Heart left ventricle (tissue), 16 donors: ENCODE measurements at regions not wholly inside any gene's neighbourhood (a gene's known extent, or its start where the extent isn't known, plus 50 kb on each side); places are given as distances from the start of the nearest gene placed in this dataset.
A peak's percentile ranks its signal among the peaks of the same experiment; 100 is the strongest.

Experiments
- ATAC-seq, 4 donors: fragments of 200-7000 bp; cut with Tn5 transposase; one replicate each; pipeline ENCODE4 v1.9.1; 2020 to 2022; ENCODE audit warnings: moderate library complexity in 4 of 4, mild to moderate bottlenecking in 3 of 4, moderate number of reproducible peaks in 1 of 4
- DNase-seq, 5 donors: peaks; one replicate each; pipeline ENCODE4 v3.0.0-alpha.2; 2020
- H3K27ac ChIP-seq, 12 donors: fragments of 200-600 bp; sonication (generic) in 4 of 12; one replicate each; pipeline versions ENCODE4 v1.5.0 to v1.8.0; 2016 to 2022; ENCODE audit warnings: mild to moderate bottlenecking in 2 of 12
- H3K27me3 ChIP-seq, 9 donors: fragments of 200-600 bp; sonication (generic) in 2 of 9; one replicate each; pipeline versions ENCODE4 v1.5.1 to v1.8.0; 2016 to 2022; ENCODE audit warnings: mild to moderate bottlenecking in 3 of 9
- H3K36me3 ChIP-seq, 9 donors: fragments of 200-600 bp; sonication (generic) in 2 of 9; one replicate each; pipeline versions ENCODE4 v1.5.0 to v1.8.0; 2018 to 2022; ENCODE audit warnings: mild to moderate bottlenecking in 2 of 9
- H3K4me1 ChIP-seq, 12 donors: fragments of 200-600 bp; sonication (generic) in 4 of 12; one replicate each; pipeline versions ENCODE4 v1.5.0 to v1.8.0; 2016 to 2022; ENCODE audit warnings: mild to moderate bottlenecking in 3 of 12
- H3K4me3 ChIP-seq, 12 donors: fragments of 200-600 bp; sonication (generic) in 4 of 12; one replicate each; pipeline versions ENCODE4 v1.5.0 to v1.8.0; 2017 to 2022; ENCODE audit warnings: mild to moderate bottlenecking in 9 of 12, moderate library complexity in 4 of 12
- H3K9me3 ChIP-seq, 12 donors: fragments of 200-600 bp; sonication (generic) in 4 of 12; one replicate each; pipeline versions ENCODE4 v1.5.0 to v1.8.0; 2016 to 2022; ENCODE audit warnings: mild to moderate bottlenecking in 1 of 12
- POLR2A ChIP-seq, 2 donors: fragments of 450-650 bp; IDR thresholded peaks; one replicate each; pipeline ENCODE4 v1.6.1; 2017; ENCODE audit warnings: antibody characterized with exemption in 2 of 2, mild to moderate bottlenecking in 2 of 2, moderate library complexity in 2 of 2
- WGBS, 4 donors: extraction: QIAGEN DNeasy Blood & Tissue Kit in 2 of 4; methylation state at CpG; one replicate each; pipeline versions ENCODE4 v1.1.5 to v1.1.7; 2013 to 2018; 5-methylcytosine and 5-hydroxymethylcytosine counted together
- intact Hi-C, 10 donors: fragments of 100-400 bp; cut with DNase I; formaldehyde crosslinking; loops; one replicate each; pipeline versions ENCODE4 v1.11.1 to v1.14.2; 2022
- TF ChIP-seq, protein P1 (sequence below), 12 donors: fragments of 200-600 bp; sonication (generic) in 4 of 12; IDR thresholded peaks; one replicate each; pipeline versions ENCODE4 v1.5.0 to v1.8.0; 2018 to 2022; ENCODE audit warnings: antibody characterized with exemption in 12 of 12, mild to moderate bottlenecking in 5 of 12
- donor health status: ischemic (EF 13 %, LVEDD 7.1; RV severe dilation, severe dysfunction).
- donor health status: healthy with polysubstance abuse.
- donor health status: DM: no; HTN: yes; CAD: no.
- donor health status: DM: no; HTN: no; CAD: no.
- donor health status: ischemic (EF 25% LVEDD 6.9; RV normal size, moderate dysfunction).
- donor health status: ischemic (EF 25% LVEDD 5.7; RV mildly dilated, moderate dysfunction).
- donor health status: healthy.
- donor health status: DM: yes; HTN: yes; CAD: no.
- donor health status: ischemic (EF 35%, LVEDD 5.7; RV mildly dilated, moderate dysfunction).
- donor health status: nonischemic (EF 11% LVEDD 7.7; RV severe dilation, severe dysfunction).
- donor health status: DM: yes; HTN: yes; CAD: no.
- donor health status: PGD.
- donor health status: ischemic (EF 29% LVEDD 5.4; RV normal size, mild dysfunction).
- donor health status: nonischemic (EF 23%, LVEDD 6.1; RV moderate dilation, normal function).

DNA sequence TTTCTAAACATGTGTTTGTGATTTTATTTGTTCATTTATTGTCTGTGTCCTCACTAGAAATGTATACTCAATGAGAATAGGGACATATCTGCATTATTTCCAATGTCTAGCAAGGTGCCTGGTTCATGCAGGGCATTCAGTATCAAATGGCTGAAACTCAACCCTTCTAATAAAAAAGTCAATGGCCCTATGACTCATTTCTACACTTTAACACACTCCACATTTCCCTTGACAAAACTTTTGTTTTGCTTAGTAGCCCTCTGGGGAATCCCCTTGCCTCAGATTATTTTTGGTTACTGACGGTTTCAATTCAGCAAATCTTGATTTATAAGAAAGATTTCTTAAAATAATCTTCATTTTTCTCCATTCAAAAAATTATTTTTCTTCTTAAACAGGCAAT lies 206.0 kb upstream of the DMRTA1 start:
- Histone ChIP-seq H3K4me3 (no peak overlapping the region), H3K9me3 (no peaks in the 10 kb centered on the region), H3K4me1 (peaks cover 0 to 9% (median 0%) of the 10 kb centered on the region in 12 donors), H3K27ac (no peak overlapping the region), H3K36me3 (no peaks in the 10 kb centered on the region), H3K27me3 (no peaks in the 10 kb centered on the region)
- intact Hi-C loops = loop anchor here in 6 of 10 donors (2.0 to 10.0 kb wide), 7 partner anchors 123 to 428 kb away; partner anchors contain the start of gene DMRTA1 (in 1 of the 6)
- 33 to 47% (median 36%) methylated on average over 1 of the region's 1 CpG for WGBS, 4 donors
- no peak for ATAC-seq
- TF ChIP-seq, protein P1, sequence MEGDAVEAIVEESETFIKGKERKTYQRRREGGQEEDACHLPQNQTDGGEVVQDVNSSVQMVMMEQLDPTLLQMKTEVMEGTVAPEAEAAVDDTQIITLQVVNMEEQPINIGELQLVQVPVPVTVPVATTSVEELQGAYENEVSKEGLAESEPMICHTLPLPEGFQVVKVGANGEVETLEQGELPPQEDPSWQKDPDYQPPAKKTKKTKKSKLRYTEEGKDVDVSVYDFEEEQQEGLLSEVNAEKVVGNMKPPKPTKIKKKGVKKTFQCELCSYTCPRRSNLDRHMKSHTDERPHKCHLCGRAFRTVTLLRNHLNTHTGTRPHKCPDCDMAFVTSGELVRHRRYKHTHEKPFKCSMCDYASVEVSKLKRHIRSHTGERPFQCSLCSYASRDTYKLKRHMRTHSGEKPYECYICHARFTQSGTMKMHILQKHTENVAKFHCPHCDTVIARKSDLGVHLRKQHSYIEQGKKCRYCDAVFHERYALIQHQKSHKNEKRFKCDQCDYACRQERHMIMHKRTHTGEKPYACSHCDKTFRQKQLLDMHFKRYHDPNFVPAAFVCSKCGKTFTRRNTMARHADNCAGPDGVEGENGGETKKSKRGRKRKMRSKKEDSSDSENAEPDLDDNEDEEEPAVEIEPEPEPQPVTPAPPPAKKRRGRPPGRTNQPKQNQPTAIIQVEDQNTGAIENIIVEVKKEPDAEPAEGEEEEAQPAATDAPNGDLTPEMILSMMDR (IDR thresholded peaks at IDR 0.05) = no peak
- TF ChIP-seq POLR2A (IDR thresholded peaks at IDR 0.05) = no peak
- no peak for DNase-seq

DNA sequence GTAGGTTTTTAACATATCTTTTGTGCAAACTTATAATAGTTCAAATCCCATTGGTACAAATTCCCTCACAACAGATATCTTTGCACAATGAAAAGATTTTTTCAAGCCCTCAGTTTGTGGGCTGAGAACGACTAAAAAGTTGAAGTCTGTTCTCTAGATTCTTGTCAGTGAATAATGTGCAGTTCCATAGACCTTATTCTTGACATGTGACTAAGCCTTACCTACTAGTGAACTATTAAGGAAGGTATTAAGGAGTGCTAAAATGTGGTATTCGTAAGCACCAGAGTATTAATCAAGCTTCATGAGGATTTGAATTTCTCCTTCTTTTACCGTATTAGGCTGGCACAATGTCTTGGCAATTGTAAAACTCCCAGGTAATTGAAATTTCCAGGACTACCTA lies 205.6 kb upstream of the DMRTA1 start:
- no peak for DNase-seq

GRCh38 chr9:22241611-22242010 lies 205.0 kb upstream of the DMRTA1 start:
- DNase-seq = no peak
- ATAC-seq = no peak
- Histone ChIP-seq H3K36me3 (no peaks in the 10 kb centered on the region), H3K4me3 (no peak overlapping the region), H3K9me3 (no peaks in the 10 kb centered on the region), H3K4me1 (peaks cover 0 to 9% (median 0%) of the 10 kb centered on the region in 12 donors), H3K27ac (no peak overlapping the region), H3K27me3 (no peaks in the 10 kb centered on the region)
- intact Hi-C loops = loop anchor here in 6 of 10 donors (2.0 to 10.0 kb wide), 7 partner anchors 124 to 429 kb away; partner anchors contain the start of gene DMRTA1 (in 1 of the 6)
- TF ChIP-seq, protein P1 (IDR thresholded peaks at IDR 0.05) = no peak

More for the DNA sequence above, 205.6 kb upstream of the DMRTA1 start:
- no peak for ATAC-seq
- no peaks in the 10 kb centered on the region for H3K27me3 ChIP-seq
- H3K4me3 ChIP-seq = no peak overlapping the region
- H3K4me1 ChIP-seq = peaks cover 0 to 9% (median 0%) of the 10 kb centered on the region in 12 donors
- no peak overlapping the region for H3K27ac ChIP-seq
- no peaks in the 10 kb centered on the region for H3K36me3 ChIP-seq
- no peaks in the 10 kb centered on the region for H3K9me3 ChIP-seq
- TF ChIP-seq POLR2A (IDR thresholded peaks at IDR 0.05) = no peak
- TF ChIP-seq, protein P1 (IDR thresholded peaks at IDR 0.05) = no peak
- intact Hi-C loops = loop anchor here in 6 of 10 donors (2.0 to 10.0 kb wide), 7 partner anchors 124 to 428 kb away; partner anchors contain the start of gene DMRTA1 (in 1 of the 6)
- 64 to 73% (median 67%) methylated on average over 3 of the region's 3 CpGs for WGBS, 4 donors

DNA sequence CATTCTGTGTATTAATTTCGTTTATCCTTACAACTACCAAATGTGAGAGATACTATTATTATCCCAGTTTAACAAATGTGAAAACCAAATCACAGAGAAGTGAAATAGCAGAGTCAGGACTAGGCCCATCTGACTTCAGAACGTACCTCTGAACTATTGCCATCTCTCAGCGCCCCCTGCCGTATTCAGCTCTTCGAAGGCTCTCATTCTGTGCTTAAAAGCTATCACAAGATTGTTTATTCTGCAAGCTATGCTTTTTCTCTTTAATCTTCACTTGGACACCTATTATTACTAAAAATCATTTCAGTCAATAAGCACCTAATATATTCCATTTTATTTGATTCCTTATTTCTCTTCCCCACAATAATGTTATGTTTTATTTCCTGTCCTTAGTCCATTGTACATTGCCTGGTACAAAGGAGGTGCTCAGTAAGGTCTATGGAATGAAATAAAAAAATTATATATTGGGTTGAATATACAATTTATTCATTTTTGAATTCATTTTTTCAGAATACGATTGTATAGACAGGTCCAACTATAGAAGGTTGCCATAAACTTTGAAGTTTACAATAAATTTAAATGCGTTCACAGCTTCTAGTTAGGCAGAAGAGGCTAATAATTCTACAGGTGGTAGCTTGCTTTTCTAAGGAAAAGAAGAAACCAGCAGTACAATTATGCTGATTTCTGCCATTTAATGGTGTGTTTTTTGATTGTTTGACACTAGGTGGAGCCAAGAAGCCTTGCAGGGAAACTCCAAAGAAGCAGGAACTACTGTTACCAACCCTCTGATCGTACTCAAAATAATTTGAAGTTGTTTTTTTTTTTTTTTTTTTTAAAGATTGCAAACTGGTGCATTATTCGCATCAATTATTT lies 202.2 kb upstream of the DMRTA1 start:
- DNase-seq (no peak), ATAC-seq (peak in 1 of 4 donors; percentile 62)
- TF ChIP-seq, protein P1 (IDR thresholded peaks at IDR 0.05) = peak in 11 of 12 donors; percentile 2 to 63 (median 41)
- no peak for TF ChIP-seq POLR2A (IDR thresholded peaks at IDR 0.05)
- Histone ChIP-seq H3K4me1 (peaks cover 0 to 9% (median 0%) of the 10 kb centered on the region in 12 donors), H3K27me3 (no peaks in the 10 kb centered on the region), H3K27ac (no peak overlapping the region), H3K36me3 (no peaks in the 10 kb centered on the region), H3K9me3 (no peaks in the 10 kb centered on the region), H3K4me3 (peak overlapping the region in 4 of 12 donors; percentile 6 to 34 (median 22))
- intact Hi-C loops = loop anchor here in 8 of 10 donors (5.0 to 10.0 kb wide), 7 partner anchors 127 to 427 kb away; partner anchors contain the start of gene DMRTA1 (in 1 of the 8)
- 28 to 39% (median 34%) methylated on average over 9 of the region's 9 CpGs for WGBS, 4 donors
